A673 (cell line): ENCODE measurements at regions not wholly inside any gene's neighbourhood (a gene's known extent, or its start where the extent isn't known, plus 50 kb on each side); places are given as distances from the start of the nearest gene placed in this dataset.

Source experiments
- BruUV-seq: library from RNA; stranded (reverse); fragments of 400-500 nt; replicated peaks from 2 replicates; lab custom pipeline; 2021; lab: Mats Ljungman, UMichigan
- CTCF ChIA-PET: fragments of 300-600 bp; sonication (Branson Sonifier 250); formaldehyde crosslinking; loops from one replicate; lab custom pipeline; 2022; ENCODE audit warnings: antibody characterized with exemption; lab: Charles Lee
- POLR2A ChIA-PET: fragments of 300-600 bp; sonication (Branson Sonifier 250); formaldehyde crosslinking; loops from one replicate; lab custom pipeline; 2022; ENCODE audit warnings: antibody characterized with exemption; ENCODE audit not compliant: low non-redundant PET; lab: Charles Lee
- DNase-seq: peaks from one replicate; pipeline ENCODE4 v3.0.0-alpha.2; 2015; ENCODE audit warnings: low spot score
- H3K27ac ChIP-seq: fragments of 200-600 bp; sonication (generic); 2 replicates; pipeline ENCODE4 v1.5.1; 2016; ENCODE audit warnings: mixed run types, low read depth, mild to moderate bottlenecking, mixed read lengths, antibody characterized with exemption, low read length; ENCODE audit not compliant: poor library complexity, severe bottlenecking
- H3K27me3 ChIP-seq: fragments of 200-600 bp; sonication (generic); replicated peaks from 2 replicates; pipeline ENCODE4 v1.6.1; 2017; ENCODE audit warnings: mixed run types, low read depth, mild to moderate bottlenecking, mixed read lengths, antibody characterized with exemption, low read length; ENCODE audit not compliant: insufficient read depth, poor library complexity
- H3K36me3 ChIP-seq: fragments of 200-600 bp; sonication (generic); 2 replicates; pipeline ENCODE4 v1.6.1; 2016; ENCODE audit warnings: mixed run types, mild to moderate bottlenecking, mixed read lengths, antibody characterized with exemption, low read length; ENCODE audit not compliant: insufficient read depth, poor library complexity, severe bottlenecking
- H3K4me1 ChIP-seq: fragments of 200-600 bp; sonication (generic); 2 replicates; pipeline ENCODE4 v1.6.1; 2017; ENCODE audit warnings: mixed run types, mild to moderate bottlenecking, mixed read lengths, antibody characterized with exemption, low read length; ENCODE audit not compliant: insufficient read depth, poor library complexity, severe bottlenecking
- H3K4me3 ChIP-seq: fragments of 200-600 bp; sonication (generic); 2 replicates; pipeline ENCODE4 v1.5.1; 2016; ENCODE audit warnings: low read depth, mixed run types, mild to moderate bottlenecking, mixed read lengths, low read length; ENCODE audit not compliant: poor library complexity, severe bottlenecking
- H3K9me3 ChIP-seq: fragments of 200-600 bp; sonication (generic); 2 replicates; pipeline ENCODE4 v1.6.1; 2016; ENCODE audit warnings: mixed run types, low read depth, mild to moderate bottlenecking, mixed read lengths, antibody characterized with exemption, low read length; ENCODE audit not compliant: poor library complexity, severe bottlenecking
- EZH2 ChIP-seq: fragments of 200-600 bp; sonication (generic); IDR thresholded peaks from 2 replicates; pipeline ENCODE4 v1.6.1; 2017; ENCODE audit warnings: borderline replicate concordance, low read depth, mild to moderate bottlenecking, mixed read lengths, antibody characterized with exemption, low read length; ENCODE audit not compliant: poor library complexity, severe bottlenecking
- intact Hi-C: fragments of 100-400 bp; cut with micrococcal nuclease; formaldehyde crosslinking; loops from one replicate; pipeline ENCODE4 v1.10.0; 2022; ENCODE audit not compliant: unreplicated experiment
- TF ChIP-seq, protein P1 (sequence below): fragments of 300-800, 200-600 bp; sonication (generic); conservative IDR thresholded peaks from 2 replicates; pipeline ENCODE4 v1.5.1; 2017; ENCODE audit warnings: low read depth, mild to moderate bottlenecking, antibody characterized with exemption, low read length, moderate library complexity, mixed read lengths

GRCh38 chr3:31193429-31193828, 299.0 kb upstream of the GADL1 start:
- H3K4me1 ChIP-seq = no peaks in the 10 kb centered on the region
- DNase-seq = no peak
- no peaks in the 10 kb centered on the region for H3K36me3 ChIP-seq
- H3K27ac ChIP-seq = no peak overlapping the region
- intact Hi-C loops = no loop called here
- ChIA-PET POLR2A (no interaction called here), CTCF (no interaction called here)
- TF ChIP-seq, protein P1, sequence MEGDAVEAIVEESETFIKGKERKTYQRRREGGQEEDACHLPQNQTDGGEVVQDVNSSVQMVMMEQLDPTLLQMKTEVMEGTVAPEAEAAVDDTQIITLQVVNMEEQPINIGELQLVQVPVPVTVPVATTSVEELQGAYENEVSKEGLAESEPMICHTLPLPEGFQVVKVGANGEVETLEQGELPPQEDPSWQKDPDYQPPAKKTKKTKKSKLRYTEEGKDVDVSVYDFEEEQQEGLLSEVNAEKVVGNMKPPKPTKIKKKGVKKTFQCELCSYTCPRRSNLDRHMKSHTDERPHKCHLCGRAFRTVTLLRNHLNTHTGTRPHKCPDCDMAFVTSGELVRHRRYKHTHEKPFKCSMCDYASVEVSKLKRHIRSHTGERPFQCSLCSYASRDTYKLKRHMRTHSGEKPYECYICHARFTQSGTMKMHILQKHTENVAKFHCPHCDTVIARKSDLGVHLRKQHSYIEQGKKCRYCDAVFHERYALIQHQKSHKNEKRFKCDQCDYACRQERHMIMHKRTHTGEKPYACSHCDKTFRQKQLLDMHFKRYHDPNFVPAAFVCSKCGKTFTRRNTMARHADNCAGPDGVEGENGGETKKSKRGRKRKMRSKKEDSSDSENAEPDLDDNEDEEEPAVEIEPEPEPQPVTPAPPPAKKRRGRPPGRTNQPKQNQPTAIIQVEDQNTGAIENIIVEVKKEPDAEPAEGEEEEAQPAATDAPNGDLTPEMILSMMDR = no peak
- no TSS peak for BruUV-seq
- H3K9me3 ChIP-seq = no peaks in the 10 kb centered on the region
- no peak overlapping the region for H3K4me3 ChIP-seq
- no peaks in the 10 kb centered on the region for H3K27me3 ChIP-seq

- no TSS peak for BruUV-seq
- TF ChIP-seq EZH2 = no peak
- TF ChIP-seq, protein P1 = no peak
- no peaks in the 10 kb centered on the region for H3K4me1 ChIP-seq
- ChIA-PET CTCF (no interaction called here), POLR2A (no interaction called here)
- H3K9me3 ChIP-seq = no peaks in the 10 kb centered on the region
- no peaks in the 10 kb centered on the region for H3K27me3 ChIP-seq
- H3K36me3 ChIP-seq = no peaks in the 10 kb centered on the region
- no peak overlapping the region for H3K4me3 ChIP-seq
- intact Hi-C loops = no loop called here
- H3K27ac ChIP-seq = no peak overlapping the region
- DNase-seq = no peak
Measured at GRCh38 chr3:31193871-31194270, 299.4 kb upstream of the GADL1 start.

DNA sequence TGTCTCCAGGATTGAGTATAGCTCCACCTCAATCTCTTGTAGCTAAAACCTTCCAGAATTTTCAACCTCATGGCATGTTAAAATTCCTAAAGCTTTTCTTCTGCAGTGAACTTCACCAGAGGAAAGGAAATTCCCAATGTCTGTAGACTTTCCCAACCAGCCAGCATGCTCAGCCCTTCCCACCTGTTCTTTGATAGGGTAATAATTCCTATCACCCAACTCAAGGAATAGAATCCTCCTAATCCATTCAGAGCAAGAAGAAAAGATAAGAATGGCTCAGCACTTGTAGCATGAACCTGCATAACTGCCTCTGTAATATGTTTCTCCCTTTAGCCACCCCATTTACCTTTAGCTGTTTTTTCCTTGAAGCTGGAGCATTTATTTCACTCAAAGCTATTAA, 301.8 kb upstream of the GADL1 start:
- DNase-seq = no peak
- ChIA-PET CTCF (no interaction called here), POLR2A (no interaction called here)
- Histone ChIP-seq H3K4me1 (no peaks in the 10 kb centered on the region), H3K4me3 (no peak overlapping the region), H3K27me3 (no peaks in the 10 kb centered on the region), H3K9me3 (no peaks in the 10 kb centered on the region), H3K36me3 (no peaks in the 10 kb centered on the region), H3K27ac (no peak overlapping the region)
- no TSS peak for BruUV-seq
- no peak for TF ChIP-seq EZH2
- TF ChIP-seq, protein P1 = no peak
- intact Hi-C loops = no loop called here
